SH-SY5Y (cell line): ENCODE measurements at regions not wholly inside any gene's neighbourhood (a gene's known extent, or its start where the extent isn't known, plus 50 kb on each side); places are given as distances from the start of the nearest gene placed in this dataset.

ENCODE experiments used
- GATA2 ChIP-seq: IDR thresholded peaks from 2 replicates; pipeline ENCODE4 v1.6.1; 2011; ENCODE audit warnings: mild to moderate bottlenecking, low read depth, low read length
- GATA3 ChIP-seq: IDR thresholded peaks from 2 replicates; pipeline ENCODE4 v1.6.1; 2011; ENCODE audit warnings: low read depth, mild to moderate bottlenecking, low read length, moderate library complexity

DNA sequence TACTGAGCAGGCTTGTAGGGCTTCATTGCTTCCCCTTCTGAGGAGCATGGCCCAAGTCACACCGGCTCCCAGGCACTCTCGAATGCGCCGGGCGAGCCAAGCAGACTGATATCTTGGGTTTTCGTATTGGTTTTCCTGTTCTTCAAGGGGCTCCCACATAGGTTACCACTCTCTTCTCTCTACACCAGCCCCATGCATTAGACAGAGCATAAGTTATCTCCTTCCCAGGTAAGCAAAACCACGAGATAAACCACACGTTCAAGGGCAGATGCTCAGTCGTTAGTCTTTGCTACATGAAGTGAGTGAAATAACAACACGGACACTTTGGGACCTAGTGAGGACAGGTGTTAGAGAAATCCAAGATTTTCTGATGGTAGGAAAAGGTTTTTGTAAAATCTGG is 211.2 kb downstream of the ABCC12 start:
- TF ChIP-seq GATA3 (no peak), GATA2 (no peak)
